Thymus (tissue), 11 donors: ENCODE measurements at regions not wholly inside any gene's neighbourhood (a gene's known extent, or its start where the extent isn't known, plus 50 kb on each side); places are given as distances from the start of the nearest gene placed in this dataset.

Experiments used
- DNase-seq, 9 donors: peaks; one replicate each; pipeline ENCODE4 v3.0.0-alpha.2; 2013; ENCODE audit warnings: low spot score in 9 of 9, low read depth in 6 of 9, missing footprints in 1 of 9
- H3K27ac ChIP-seq, 2 donors: one replicate each; pipeline ENCODE4 v1.5.1; 2013; ENCODE audit warnings: control low read depth in 1 of 2, low read depth in 1 of 2, low read length in 1 of 2, mild to moderate bottlenecking in 1 of 2, moderate library complexity in 1 of 2
- H3K27me3 ChIP-seq, 2 donors: one replicate each; pipeline ENCODE4 v1.5.1; 2013; ENCODE audit warnings: low read length in 1 of 2; ENCODE audit not compliant: control insufficient read depth in 2 of 2, insufficient read depth in 1 of 2
- H3K36me3 ChIP-seq, 2 donors: one replicate each; pipeline ENCODE4 v1.5.1; 2013; ENCODE audit warnings: low read length in 1 of 2, mild to moderate bottlenecking in 1 of 2, moderate library complexity in 1 of 2; ENCODE audit not compliant: control insufficient read depth in 2 of 2, insufficient read depth in 2 of 2
- H3K4me1 ChIP-seq, 2 donors: one replicate each; pipeline ENCODE4 v1.5.1; 2013; ENCODE audit warnings: low read length in 2 of 2; ENCODE audit not compliant: control insufficient read depth in 2 of 2, insufficient read depth in 2 of 2
- H3K4me3 ChIP-seq, 2 donors: one replicate each; pipeline ENCODE4 v1.5.1; 2013; ENCODE audit warnings: low read length in 2 of 2, control low read depth in 1 of 2, mild to moderate bottlenecking in 1 of 2
- H3K9me3 ChIP-seq, 2 donors: one replicate each; pipeline ENCODE4 v1.5.1; 2013; ENCODE audit warnings: low read length in 1 of 2, mild to moderate bottlenecking in 1 of 2; ENCODE audit not compliant: control insufficient read depth in 2 of 2, insufficient read depth in 1 of 2
- WGBS: extraction: QIAGEN DNeasy Blood & Tissue Kit; methylation state at CpG from one replicate; pipeline ENCODE4 v1.1.7; 2013; 5-methylcytosine and 5-hydroxymethylcytosine counted together
- donor health status: healthy.

- H3K27me3 ChIP-seq: peaks cover 0 to 24% of the 10 kb centered on the region in 2 donors
- H3K4me3 ChIP-seq: no peak overlapping the region
- peaks cover 0 to 20% of the 10 kb centered on the region in 2 donors for H3K4me1 ChIP-seq
- 6% methylated on average over 8 of the region's 8 CpGs for WGBS
- DNase-seq: peak in 4 of 9 donors; percentile 16 to 74 (median 38)
- H3K9me3 ChIP-seq: peaks cover 1 to 4% of the 10 kb centered on the region in 2 donors
- no peaks in the 10 kb centered on the region for H3K36me3 ChIP-seq
- no peak overlapping the region for H3K27ac ChIP-seq
Observed at GRCh38 chr6:165831812-165832510, 168.9 kb upstream of the PDE10A start.

GRCh38 chr6:165830761-165831160 lies 167.7 kb upstream of the PDE10A start:
- DNase-seq: no peak
- Histone ChIP-seq H3K9me3 (peaks cover 1 to 6% of the 10 kb centered on the region in 2 donors), H3K4me1 (peaks cover 0 to 20% of the 10 kb centered on the region in 2 donors), H3K27me3 (peaks cover 0 to 24% of the 10 kb centered on the region in 2 donors), H3K27ac (no peak overlapping the region), H3K36me3 (no peaks in the 10 kb centered on the region), H3K4me3 (no peak overlapping the region)
- 96% methylated on average over 5 of the region's 5 CpGs for WGBS

- no peak overlapping the region for H3K27ac ChIP-seq
- H3K4me3 ChIP-seq: no peak overlapping the region
- WGBS: 98% methylated on average over 6 of the region's 6 CpGs
- H3K4me1 ChIP-seq: peaks cover 0 to 20% of the 10 kb centered on the region in 2 donors
- H3K36me3 ChIP-seq: no peaks in the 10 kb centered on the region
- no peak for DNase-seq
- H3K9me3 ChIP-seq: peaks cover 0 to 6% of the 10 kb centered on the region in 2 donors
- H3K27me3 ChIP-seq: peaks cover 0 to 15% of the 10 kb centered on the region in 2 donors
Observed at GRCh38 chr6:165829376-165829775, 166.3 kb upstream of the PDE10A start.

GRCh38 chr6:165827190-165827518 lies 164.1 kb upstream of the PDE10A start:
- WGBS: 98% methylated on average over 19 of the region's 19 CpGs

GRCh38 chr6:165826487-165827189 lies 163.6 kb upstream of the PDE10A start:
- H3K9me3 ChIP-seq: peaks cover 0 to 6% of the 10 kb centered on the region in 2 donors
- no peaks in the 10 kb centered on the region for H3K36me3 ChIP-seq
- no peak overlapping the region for H3K4me3 ChIP-seq
- WGBS: 95% methylated on average over 33 of the region's 33 CpGs
- H3K4me1 ChIP-seq: peaks cover 0 to 2% of the 10 kb centered on the region in 2 donors
- H3K27me3 ChIP-seq: no peaks in the 10 kb centered on the region
- DNase-seq: no peak
- H3K27ac ChIP-seq: no peak overlapping the region

More at GRCh38 chr6:165827190-165827518, 164.1 kb upstream of the PDE10A start:
- no peak overlapping the region for H3K27ac ChIP-seq
- H3K36me3 ChIP-seq: no peaks in the 10 kb centered on the region
- DNase-seq: no peak
- peaks cover 0 to 6% of the 10 kb centered on the region in 2 donors for H3K9me3 ChIP-seq
- peaks cover 0 to 3% of the 10 kb centered on the region in 2 donors for H3K4me1 ChIP-seq
- H3K27me3 ChIP-seq: no peaks in the 10 kb centered on the region
- no peak overlapping the region for H3K4me3 ChIP-seq

- no peaks in the 10 kb centered on the region for H3K36me3 ChIP-seq
- peaks cover 0 to 6% of the 10 kb centered on the region in 2 donors for H3K9me3 ChIP-seq
- H3K4me1 ChIP-seq: no peaks in the 10 kb centered on the region
- H3K4me3 ChIP-seq: no peak overlapping the region
- H3K27me3 ChIP-seq: peaks cover 0 to 6% of the 10 kb centered on the region in 2 donors
- no peak overlapping the region for H3K27ac ChIP-seq
- no peak for DNase-seq
- WGBS: 83% methylated on average over 9 of the region's 9 CpGs
Observed at GRCh38 chr6:165825256-165825815, 162.3 kb upstream of the PDE10A start.

- peaks cover 4 to 18% of the 10 kb centered on the region in 2 donors for H3K27me3 ChIP-seq
- no peak overlapping the region for H3K4me3 ChIP-seq
- H3K36me3 ChIP-seq: no peaks in the 10 kb centered on the region
- DNase-seq: no peak
- H3K27ac ChIP-seq: no peak overlapping the region
- H3K9me3 ChIP-seq: peaks cover 0 to 9% of the 10 kb centered on the region in 2 donors
- H3K4me1 ChIP-seq: no peaks in the 10 kb centered on the region
- WGBS: 98% methylated on average over 10 of the region's 10 CpGs
Observed at GRCh38 chr6:165823609-165824326, 160.7 kb upstream of the PDE10A start.

- H3K27ac ChIP-seq: no peak overlapping the region
- peaks cover 0 to 9% of the 10 kb centered on the region in 2 donors for H3K9me3 ChIP-seq
- peaks cover 4 to 24% of the 10 kb centered on the region in 2 donors for H3K27me3 ChIP-seq
- no peak for DNase-seq
- no peaks in the 10 kb centered on the region for H3K36me3 ChIP-seq
- no peak overlapping the region for H3K4me3 ChIP-seq
- no peaks in the 10 kb centered on the region for H3K4me1 ChIP-seq
- 97% methylated on average over 7 of the region's 7 CpGs for WGBS
Observed at GRCh38 chr6:165822501-165822900, 159.5 kb upstream of the PDE10A start.
